Activated naive CD8-positive, alpha-beta T cell treated with anti-CD3 and anti-CD28 coated beads, Interleukin-2, amount 50 U/mL, for 24 hours (primary cell): ENCODE measurements at regions not wholly inside any gene's neighbourhood (a gene's known extent, or its start where the extent isn't known, plus 50 kb on each side); places are given as distances from the start of the nearest gene placed in this dataset.

Experiments
- ATAC-seq: fragments of 150-1000 bp; cut with Tn5 transposase; one replicate; pipeline ENCODE4 v1.10.0; 2021
- DNase-seq: peaks from one replicate; pipeline ENCODE4 v3.0.0; 2021
- H3K27ac Mint-ChIP-seq: one replicate; pipeline ENCODE4 v1.8.0; 2021; ENCODE audit warnings: mild to moderate bottlenecking, mixed read lengths
- H3K27me3 Mint-ChIP-seq: one replicate; pipeline ENCODE4 v1.8.0; 2021; ENCODE audit warnings: mixed read lengths
- H3K36me3 Mint-ChIP-seq: one replicate; pipeline ENCODE4 v1.8.0; 2021; ENCODE audit warnings: low read depth, mixed read lengths
- H3K4me1 Mint-ChIP-seq: one replicate; pipeline ENCODE4 v1.8.0; 2021; ENCODE audit warnings: mixed read lengths
- H3K4me3 Mint-ChIP-seq: one replicate; pipeline ENCODE4 v1.8.0; 2021; ENCODE audit warnings: mild to moderate bottlenecking, moderate library complexity, mixed read lengths
- H3K9me3 Mint-ChIP-seq: one replicate; pipeline ENCODE4 v1.8.0; 2021; ENCODE audit warnings: mixed read lengths

- DNase-seq (no peak), ATAC-seq (no peak)
- no peaks in the 10 kb centered on the region for H3K4me1 Mint-ChIP-seq
- H3K27ac Mint-ChIP-seq: no peak overlapping the region
- no peak overlapping the region for H3K4me3 Mint-ChIP-seq
- H3K27me3 Mint-ChIP-seq: no peaks in the 10 kb centered on the region
- H3K9me3 Mint-ChIP-seq: peaks cover 4% of the 10 kb centered on the region
- no peaks in the 10 kb centered on the region for H3K36me3 Mint-ChIP-seq
Observed at GRCh38 chr1:243996223-243996622, 54.9 kb upstream of the ZBTB18 start.

DNA sequence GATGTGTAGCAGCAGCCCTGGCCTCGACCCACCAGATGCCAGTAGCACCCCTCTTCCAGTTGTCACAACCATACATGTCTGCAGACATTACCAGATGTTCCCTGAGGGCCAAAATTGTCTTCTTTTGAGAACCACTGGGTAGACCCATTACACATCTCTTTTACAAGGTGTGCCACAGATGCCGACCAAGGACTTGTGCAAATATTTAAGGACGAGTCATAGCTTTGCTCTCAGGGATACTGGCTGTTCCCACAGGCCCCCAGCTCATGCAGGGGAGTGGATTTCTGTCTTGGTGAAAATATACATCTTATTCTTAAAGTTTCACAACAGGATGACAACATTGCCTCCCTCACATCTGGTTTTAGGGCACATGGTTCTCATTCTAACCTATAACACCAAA lies 59.4 kb upstream of the ZBTB18 start:
- DNase-seq (no peak), ATAC-seq (no peak)
- Mint-ChIP-seq H3K27ac (no peak overlapping the region), H3K9me3 (peaks cover 10% of the 10 kb centered on the region), H3K27me3 (no peaks in the 10 kb centered on the region), H3K36me3 (no peaks in the 10 kb centered on the region), H3K4me3 (no peak overlapping the region), H3K4me1 (no peaks in the 10 kb centered on the region)

GRCh38 chr1:243984788-243985187 lies 66.3 kb upstream of the ZBTB18 start:
- DNase-seq: no peak
- ATAC-seq: no peak
- Mint-ChIP-seq H3K4me1 (no peaks in the 10 kb centered on the region), H3K36me3 (no peaks in the 10 kb centered on the region), H3K27me3 (no peaks in the 10 kb centered on the region), H3K9me3 (peaks cover 2% of the 10 kb centered on the region), H3K4me3 (no peak overlapping the region), H3K27ac (no peak overlapping the region)

- Mint-ChIP-seq H3K27me3 (no peaks in the 10 kb centered on the region), H3K36me3 (no peaks in the 10 kb centered on the region), H3K4me1 (no peaks in the 10 kb centered on the region), H3K4me3 (no peak overlapping the region), H3K27ac (no peak overlapping the region), H3K9me3 (no peaks in the 10 kb centered on the region)
- DNase-seq (no peak), ATAC-seq (no peak)
Observed at GRCh38 chr1:243982447-243983018, 68.5 kb upstream of the ZBTB18 start.

- ATAC-seq (no peak), DNase-seq (no peak)
- Mint-ChIP-seq H3K4me3 (no peak overlapping the region), H3K27ac (no peak overlapping the region), H3K9me3 (no peaks in the 10 kb centered on the region), H3K27me3 (no peaks in the 10 kb centered on the region), H3K36me3 (no peaks in the 10 kb centered on the region), H3K4me1 (no peaks in the 10 kb centered on the region)
Observed at GRCh38 chr1:243980471-243980870, 70.6 kb upstream of the ZBTB18 start.

DNA sequence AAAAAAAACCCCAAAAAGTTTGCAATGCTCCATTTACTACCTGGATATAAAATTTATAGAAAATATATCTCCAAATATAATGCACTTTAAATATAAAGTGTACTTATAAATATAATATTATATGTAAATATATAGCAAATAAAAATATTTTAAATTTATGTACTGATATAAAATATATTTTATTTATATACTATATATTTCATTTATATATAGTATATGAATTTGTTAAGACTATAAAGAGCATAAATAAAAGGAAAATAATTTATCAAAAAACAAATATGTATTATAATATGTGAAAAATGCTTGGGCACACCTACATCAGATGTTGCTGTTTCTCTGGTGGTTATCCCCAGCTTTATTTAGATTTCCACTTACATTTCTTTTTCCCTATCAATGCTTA lies 71.0 kb upstream of the ZBTB18 start:
- DNase-seq (no peak), ATAC-seq (no peak)
- H3K27ac Mint-ChIP-seq: no peak overlapping the region
- no peak overlapping the region for H3K4me3 Mint-ChIP-seq
- H3K9me3 Mint-ChIP-seq: no peaks in the 10 kb centered on the region
- no peaks in the 10 kb centered on the region for H3K36me3 Mint-ChIP-seq
- no peaks in the 10 kb centered on the region for H3K27me3 Mint-ChIP-seq
- H3K4me1 Mint-ChIP-seq: no peaks in the 10 kb centered on the region

GRCh38 chr1:243979396-243979795 lies 71.7 kb upstream of the ZBTB18 start:
- no peaks in the 10 kb centered on the region for H3K27me3 Mint-ChIP-seq
- no peaks in the 10 kb centered on the region for H3K9me3 Mint-ChIP-seq
- no peak for DNase-seq
- no peak for ATAC-seq
- H3K4me3 Mint-ChIP-seq: no peak overlapping the region
- no peak overlapping the region for H3K27ac Mint-ChIP-seq
- H3K4me1 Mint-ChIP-seq: no peaks in the 10 kb centered on the region
- no peaks in the 10 kb centered on the region for H3K36me3 Mint-ChIP-seq

- ATAC-seq (no peak), DNase-seq (no peak)
- H3K27ac Mint-ChIP-seq: no peak overlapping the region
- no peak overlapping the region for H3K4me3 Mint-ChIP-seq
- no peaks in the 10 kb centered on the region for H3K27me3 Mint-ChIP-seq
- no peaks in the 10 kb centered on the region for H3K36me3 Mint-ChIP-seq
- no peaks in the 10 kb centered on the region for H3K9me3 Mint-ChIP-seq
- no peaks in the 10 kb centered on the region for H3K4me1 Mint-ChIP-seq
Observed at GRCh38 chr1:243977094-243977493, 74.0 kb upstream of the ZBTB18 start.

DNA sequence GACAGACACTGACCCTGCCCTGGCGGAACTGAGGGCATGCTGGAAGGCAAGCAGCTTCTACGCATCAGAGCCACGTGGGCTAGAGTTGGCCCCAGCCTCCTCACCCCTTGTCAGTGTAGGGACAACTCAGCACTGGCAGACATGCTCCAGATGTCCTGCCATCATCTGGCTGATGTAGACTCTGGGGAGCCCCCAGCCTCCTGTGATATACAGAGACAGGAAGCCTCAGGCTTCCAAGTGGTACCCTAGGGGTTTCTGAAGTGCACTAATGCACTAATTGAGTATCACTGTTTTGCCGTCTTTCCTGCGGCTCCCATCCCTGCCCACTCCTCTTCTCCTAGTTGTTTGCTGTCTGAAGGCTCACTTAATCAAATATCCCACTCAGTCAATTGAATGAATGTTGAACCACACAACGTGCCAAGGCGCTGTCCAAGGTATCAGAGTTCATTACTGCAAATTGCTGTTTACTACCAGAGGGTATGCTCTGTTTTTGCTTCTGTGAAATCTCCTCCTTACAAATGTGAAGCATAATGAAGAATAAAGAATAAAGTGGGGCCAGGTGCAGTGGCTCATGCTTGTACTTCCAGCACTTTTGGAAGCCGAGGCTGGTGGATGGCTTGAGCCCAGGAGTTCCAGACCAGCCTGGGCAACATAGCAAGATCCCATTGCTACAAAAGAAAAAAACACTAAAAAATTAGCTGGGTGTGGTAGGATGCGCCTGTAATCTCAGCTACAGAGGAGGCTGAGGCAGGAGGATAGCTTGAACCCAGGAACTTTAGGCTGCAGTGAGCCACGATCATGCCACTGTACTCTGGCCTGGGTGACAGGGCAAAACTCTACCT lies 76.4 kb upstream of the ZBTB18 start:
- no peak overlapping the region for H3K27ac Mint-ChIP-seq
- peaks cover 3% of the 10 kb centered on the region for H3K27me3 Mint-ChIP-seq
- ATAC-seq (no peak), DNase-seq (no peak)
- H3K4me1 Mint-ChIP-seq: no peaks in the 10 kb centered on the region
- H3K36me3 Mint-ChIP-seq: no peaks in the 10 kb centered on the region
- no peaks in the 10 kb centered on the region for H3K9me3 Mint-ChIP-seq
- no peak overlapping the region for H3K4me3 Mint-ChIP-seq

DNA sequence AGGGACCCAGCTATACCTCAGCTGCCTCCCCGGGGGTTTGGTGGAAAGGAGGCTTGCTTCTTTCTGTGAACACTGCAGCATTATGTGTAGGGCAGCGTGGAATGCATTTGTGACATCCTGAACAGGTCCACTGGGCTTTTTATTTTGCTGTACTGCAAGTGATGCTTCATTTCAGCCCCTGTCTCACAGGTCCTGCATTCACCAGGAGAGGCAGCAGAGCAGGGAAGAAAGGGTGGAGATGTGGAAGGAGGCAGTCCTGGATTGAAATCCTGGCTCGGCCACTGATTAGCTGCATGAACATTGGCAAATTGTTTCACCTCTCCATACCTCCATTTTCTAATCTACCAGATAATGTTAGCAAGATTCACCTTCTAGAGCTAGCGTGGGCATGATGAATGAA lies 77.9 kb upstream of the ZBTB18 start:
- Mint-ChIP-seq H3K4me3 (no peak overlapping the region), H3K36me3 (no peaks in the 10 kb centered on the region), H3K9me3 (no peaks in the 10 kb centered on the region), H3K27me3 (peaks cover 3% of the 10 kb centered on the region), H3K27ac (no peak overlapping the region), H3K4me1 (no peaks in the 10 kb centered on the region)
- ATAC-seq: no peak
- no peak for DNase-seq

GRCh38 chr1:243970077-243970476 lies 81.0 kb upstream of the ZBTB18 start:
- Mint-ChIP-seq H3K4me1 (no peaks in the 10 kb centered on the region), H3K4me3 (no peak overlapping the region), H3K9me3 (no peaks in the 10 kb centered on the region), H3K36me3 (no peaks in the 10 kb centered on the region), H3K27ac (no peak overlapping the region), H3K27me3 (peaks cover 3% of the 10 kb centered on the region)
- DNase-seq (no peak), ATAC-seq (no peak)

DNA sequence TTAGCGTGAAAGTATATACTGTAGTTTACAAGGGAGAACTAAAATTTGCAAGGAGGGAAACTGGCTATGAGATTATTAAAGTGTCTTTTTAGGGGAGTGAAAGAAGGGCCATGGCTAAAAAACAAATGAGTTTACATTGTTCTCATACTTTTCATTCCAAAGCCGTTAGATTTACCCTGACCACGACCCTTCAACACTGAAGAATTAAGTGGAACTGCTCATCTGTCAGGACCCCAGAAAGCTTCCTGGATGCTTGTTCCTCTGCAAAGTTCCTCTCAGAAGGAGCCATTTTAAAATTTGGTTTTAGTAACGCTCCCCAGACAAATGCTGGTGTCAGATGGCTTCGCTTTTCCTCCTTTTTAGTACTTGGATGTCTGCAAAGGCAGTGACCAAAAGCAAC lies 82.7 kb upstream of the ZBTB18 start:
- Mint-ChIP-seq H3K4me3 (no peak overlapping the region), H3K27ac (no peak overlapping the region), H3K9me3 (no peaks in the 10 kb centered on the region), H3K36me3 (no peaks in the 10 kb centered on the region), H3K4me1 (no peaks in the 10 kb centered on the region), H3K27me3 (peaks cover 3% of the 10 kb centered on the region)
- no peak for ATAC-seq
- DNase-seq: no peak

DNA sequence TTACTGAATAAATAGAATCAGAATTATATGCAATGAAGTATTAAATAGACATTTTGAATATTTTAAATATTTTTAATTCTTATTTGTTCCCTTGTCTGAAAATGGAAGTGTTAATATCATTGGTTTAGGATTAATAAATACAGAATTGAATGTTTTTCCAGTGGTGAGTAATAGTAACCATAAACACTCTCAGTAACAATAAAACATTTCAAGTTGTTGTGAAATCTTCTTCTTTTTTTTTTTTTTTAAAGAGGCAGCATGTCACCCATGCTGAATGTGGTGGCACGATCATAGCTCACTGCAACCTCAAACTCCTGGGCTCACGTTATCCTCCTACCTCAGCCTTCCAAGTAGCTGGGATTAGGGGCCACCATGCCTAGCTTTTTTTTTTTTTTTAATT lies 86.2 kb upstream of the ZBTB18 start:
- H3K27ac Mint-ChIP-seq: no peak overlapping the region
- H3K27me3 Mint-ChIP-seq: no peaks in the 10 kb centered on the region
- ATAC-seq (no peak), DNase-seq (no peak)
- no peaks in the 10 kb centered on the region for H3K4me1 Mint-ChIP-seq
- H3K9me3 Mint-ChIP-seq: no peaks in the 10 kb centered on the region
- H3K4me3 Mint-ChIP-seq: no peak overlapping the region
- H3K36me3 Mint-ChIP-seq: no peaks in the 10 kb centered on the region

- DNase-seq: no peak
- ATAC-seq: no peak
- Mint-ChIP-seq H3K36me3 (no peaks in the 10 kb centered on the region), H3K4me3 (no peak overlapping the region), H3K4me1 (no peaks in the 10 kb centered on the region), H3K27ac (no peak overlapping the region), H3K9me3 (no peaks in the 10 kb centered on the region), H3K27me3 (peaks cover 2% of the 10 kb centered on the region)
Observed at GRCh38 chr1:243963571-243963970, 87.5 kb upstream of the ZBTB18 start.

GRCh38 chr1:243962541-243962940 lies 88.5 kb upstream of the ZBTB18 start:
- DNase-seq (no peak), ATAC-seq (no peak)
- Mint-ChIP-seq H3K27me3 (peaks cover 3% of the 10 kb centered on the region), H3K4me1 (no peaks in the 10 kb centered on the region), H3K9me3 (no peaks in the 10 kb centered on the region), H3K27ac (no peak overlapping the region), H3K36me3 (no peaks in the 10 kb centered on the region), H3K4me3 (no peak overlapping the region)
